ENCODE measurements at regions not wholly inside any gene's neighbourhood (a gene's known extent, or its start where the extent isn't known, plus 50 kb on each side); places are given as distances from the start of the nearest gene placed in this dataset.

DNA sequence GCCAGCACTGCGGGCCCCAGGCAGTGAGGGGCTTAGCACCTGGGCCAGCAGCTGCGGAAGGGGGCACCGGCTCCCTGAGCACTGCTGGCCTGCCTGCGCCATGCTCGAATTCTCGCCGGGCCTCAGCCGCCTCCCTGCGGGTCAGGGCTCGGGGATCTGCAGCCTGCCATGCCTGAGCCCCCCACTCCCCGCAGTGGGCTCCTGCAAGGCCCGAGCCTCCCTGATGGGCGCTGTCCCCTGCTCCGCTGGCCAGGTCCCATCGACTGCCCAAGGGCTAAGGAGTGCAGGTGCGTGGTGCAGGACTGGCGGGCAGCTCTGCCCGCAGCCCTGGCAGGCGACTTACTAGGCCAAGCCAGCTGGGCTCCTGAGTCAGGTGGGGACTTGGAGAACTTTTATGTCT lies 133.3 kb upstream of the LMNTD1 start:
- TF ChIP-seq, protein P1, sequence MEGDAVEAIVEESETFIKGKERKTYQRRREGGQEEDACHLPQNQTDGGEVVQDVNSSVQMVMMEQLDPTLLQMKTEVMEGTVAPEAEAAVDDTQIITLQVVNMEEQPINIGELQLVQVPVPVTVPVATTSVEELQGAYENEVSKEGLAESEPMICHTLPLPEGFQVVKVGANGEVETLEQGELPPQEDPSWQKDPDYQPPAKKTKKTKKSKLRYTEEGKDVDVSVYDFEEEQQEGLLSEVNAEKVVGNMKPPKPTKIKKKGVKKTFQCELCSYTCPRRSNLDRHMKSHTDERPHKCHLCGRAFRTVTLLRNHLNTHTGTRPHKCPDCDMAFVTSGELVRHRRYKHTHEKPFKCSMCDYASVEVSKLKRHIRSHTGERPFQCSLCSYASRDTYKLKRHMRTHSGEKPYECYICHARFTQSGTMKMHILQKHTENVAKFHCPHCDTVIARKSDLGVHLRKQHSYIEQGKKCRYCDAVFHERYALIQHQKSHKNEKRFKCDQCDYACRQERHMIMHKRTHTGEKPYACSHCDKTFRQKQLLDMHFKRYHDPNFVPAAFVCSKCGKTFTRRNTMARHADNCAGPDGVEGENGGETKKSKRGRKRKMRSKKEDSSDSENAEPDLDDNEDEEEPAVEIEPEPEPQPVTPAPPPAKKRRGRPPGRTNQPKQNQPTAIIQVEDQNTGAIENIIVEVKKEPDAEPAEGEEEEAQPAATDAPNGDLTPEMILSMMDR (IDR thresholded peaks at IDR 0.05): no peak
- no peak for TF ChIP-seq POLR2A (IDR thresholded peaks at IDR 0.05)

Measured in adrenal gland (tissue), 5 donors.